ENCODE measurements at regions not wholly inside any gene's neighbourhood (a gene's known extent, or its start where the extent isn't known, plus 50 kb on each side); places are given as distances from the start of the nearest gene placed in this dataset.

DNA sequence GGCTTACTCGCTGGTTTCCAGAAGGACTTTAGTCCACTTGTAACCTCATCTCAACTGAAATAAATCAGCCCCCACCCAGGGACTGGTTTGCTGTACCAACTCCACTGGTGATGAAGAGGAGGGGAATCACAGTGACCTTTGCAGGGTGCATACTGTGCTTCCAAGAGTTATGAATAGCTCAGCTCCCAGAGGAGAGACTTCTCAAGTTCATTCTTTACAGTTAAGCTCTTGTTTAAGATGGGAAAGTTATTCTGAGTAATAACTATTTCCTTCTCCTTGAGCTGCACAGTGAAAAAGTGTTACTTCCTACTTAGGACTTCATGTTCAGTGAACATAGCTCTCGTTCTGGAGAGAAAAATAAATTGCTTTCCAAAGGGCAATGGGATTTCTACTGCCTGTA lies 166.5 kb upstream of the ECI2 start:
- Histone ChIP-seq H3K9me3 (replicated peaks in 1 of 3) (no peaks in the 10 kb centered on the region), H3K27ac (no peak overlapping the region), H3K36me3 (replicated peaks in 1 of 2) (no peaks in the 10 kb centered on the region), H3K4me3 (no peak overlapping the region), H3K27me3 (no peaks in the 10 kb centered on the region), H3K4me1 (replicated peaks in 1 of 2) (no peaks in the 10 kb centered on the region)
- DNase-seq = no peak
- WGBS, 4 donors = 58 to 83% (median 63%) methylated on average over 2 of the region's 2 CpGs
- no peak for TF ChIP-seq POLR2A (IDR thresholded peaks at IDR 0.05)
- TF ChIP-seq, protein P1, sequence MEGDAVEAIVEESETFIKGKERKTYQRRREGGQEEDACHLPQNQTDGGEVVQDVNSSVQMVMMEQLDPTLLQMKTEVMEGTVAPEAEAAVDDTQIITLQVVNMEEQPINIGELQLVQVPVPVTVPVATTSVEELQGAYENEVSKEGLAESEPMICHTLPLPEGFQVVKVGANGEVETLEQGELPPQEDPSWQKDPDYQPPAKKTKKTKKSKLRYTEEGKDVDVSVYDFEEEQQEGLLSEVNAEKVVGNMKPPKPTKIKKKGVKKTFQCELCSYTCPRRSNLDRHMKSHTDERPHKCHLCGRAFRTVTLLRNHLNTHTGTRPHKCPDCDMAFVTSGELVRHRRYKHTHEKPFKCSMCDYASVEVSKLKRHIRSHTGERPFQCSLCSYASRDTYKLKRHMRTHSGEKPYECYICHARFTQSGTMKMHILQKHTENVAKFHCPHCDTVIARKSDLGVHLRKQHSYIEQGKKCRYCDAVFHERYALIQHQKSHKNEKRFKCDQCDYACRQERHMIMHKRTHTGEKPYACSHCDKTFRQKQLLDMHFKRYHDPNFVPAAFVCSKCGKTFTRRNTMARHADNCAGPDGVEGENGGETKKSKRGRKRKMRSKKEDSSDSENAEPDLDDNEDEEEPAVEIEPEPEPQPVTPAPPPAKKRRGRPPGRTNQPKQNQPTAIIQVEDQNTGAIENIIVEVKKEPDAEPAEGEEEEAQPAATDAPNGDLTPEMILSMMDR (IDR thresholded peaks at IDR 0.05) = no peak
- intact Hi-C loops (cut with DNase I) = no loop called here

DNA sequence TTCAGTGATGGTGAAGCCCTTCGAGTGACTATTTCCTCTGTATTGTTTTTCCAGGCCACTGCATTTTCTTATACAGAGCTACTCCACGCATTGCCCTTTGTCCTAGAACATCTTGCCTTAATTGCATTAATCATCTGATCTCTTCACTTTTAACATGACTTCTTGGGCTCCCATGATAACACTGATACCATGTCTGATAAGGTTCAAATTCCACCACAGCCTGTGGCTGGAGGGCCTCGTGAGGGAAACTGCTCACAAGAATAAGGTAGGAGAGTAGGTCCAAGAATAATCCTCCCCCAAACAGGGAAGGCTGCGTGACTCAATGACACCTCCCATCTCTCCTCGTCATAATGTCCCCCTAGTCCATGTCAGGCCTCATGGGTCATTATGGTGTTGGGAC lies 165.5 kb upstream of the ECI2 start:
- intact Hi-C loops (cut with DNase I) = no loop called here
- 74 to 90% (median 88%) methylated on average over 5 of the region's 5 CpGs for WGBS, 4 donors
- Histone ChIP-seq H3K27ac (no peak overlapping the region), H3K4me1 (replicated peaks in 1 of 2) (no peaks in the 10 kb centered on the region), H3K9me3 (replicated peaks in 1 of 3) (no peaks in the 10 kb centered on the region), H3K4me3 (no peak overlapping the region), H3K36me3 (replicated peaks in 1 of 2) (no peaks in the 10 kb centered on the region), H3K27me3 (no peaks in the 10 kb centered on the region)
- no peak for DNase-seq
- TF ChIP-seq POLR2A (IDR thresholded peaks at IDR 0.05) = no peak
- TF ChIP-seq, protein P1 (IDR thresholded peaks at IDR 0.05) = no peak

DNA sequence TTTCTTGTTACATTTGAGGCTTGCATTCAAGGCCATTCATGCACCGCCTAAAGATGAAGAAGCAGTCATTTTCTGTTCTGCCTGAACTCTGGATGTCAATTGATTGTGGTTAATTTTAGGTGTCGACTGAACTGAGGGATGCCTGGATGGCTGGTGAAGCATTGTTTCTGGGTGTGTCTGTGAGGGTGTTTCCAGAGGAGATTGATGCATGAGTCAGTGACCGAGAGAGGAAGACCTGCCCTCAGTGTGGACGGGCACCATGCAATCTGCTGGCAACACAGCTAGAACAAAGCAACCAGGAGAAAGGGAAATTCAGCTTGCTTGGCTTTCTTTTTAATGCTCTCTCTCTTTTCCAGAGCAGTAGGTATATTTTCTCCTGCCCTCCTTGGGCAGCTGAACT lies 164.1 kb upstream of the ECI2 start:
- H3K4me3 ChIP-seq = no peak overlapping the region
- no peaks in the 10 kb centered on the region for H3K4me1 ChIP-seq (replicated peaks in 1 of 2)
- DNase-seq = no peak
- no peak overlapping the region for H3K27ac ChIP-seq
- 83 to 88% (median 85%) methylated on average over 4 of the region's 4 CpGs for WGBS, 4 donors
- no peaks in the 10 kb centered on the region for H3K36me3 ChIP-seq (replicated peaks in 1 of 2)
- TF ChIP-seq, protein P1 (IDR thresholded peaks at IDR 0.05) = no peak
- no peak for TF ChIP-seq POLR2A (IDR thresholded peaks at IDR 0.05)
- H3K27me3 ChIP-seq = no peaks in the 10 kb centered on the region
- no peaks in the 10 kb centered on the region for H3K9me3 ChIP-seq (replicated peaks in 1 of 3)
- intact Hi-C loops (cut with DNase I) = no loop called here

DNA sequence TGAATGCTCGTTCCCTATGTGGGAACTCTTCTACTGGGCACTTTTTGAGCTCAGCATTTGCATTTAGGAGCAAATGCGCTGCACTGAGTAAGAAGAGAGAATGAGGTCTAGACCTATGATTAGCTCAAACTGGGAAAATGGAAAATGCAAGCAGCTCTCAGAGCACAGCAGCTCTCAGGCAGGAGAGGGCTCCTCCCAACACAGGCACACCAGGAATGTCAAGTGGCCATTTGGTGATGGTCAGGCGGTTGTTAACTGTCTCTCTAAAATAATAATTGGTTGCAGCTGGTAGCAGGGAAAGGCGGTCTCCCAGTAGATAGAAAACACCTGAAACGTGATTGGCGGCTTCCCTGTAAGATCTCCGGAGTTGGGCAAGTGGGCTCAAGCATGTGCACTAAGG lies 162.0 kb upstream of the ECI2 start:
- intact Hi-C loops (cut with DNase I) = no loop called here
- 85 to 94% (median 88%) methylated on average over 7 of the region's 7 CpGs for WGBS, 4 donors
- TF ChIP-seq, protein P1 (IDR thresholded peaks at IDR 0.05) = no peak
- no peak for TF ChIP-seq POLR2A (IDR thresholded peaks at IDR 0.05)
- Histone ChIP-seq H3K36me3 (replicated peaks in 1 of 2) (no peaks in the 10 kb centered on the region), H3K27ac (no peak overlapping the region), H3K4me1 (replicated peaks in 1 of 2) (no peaks in the 10 kb centered on the region), H3K27me3 (no peaks in the 10 kb centered on the region), H3K9me3 (replicated peaks in 1 of 3) (no peaks in the 10 kb centered on the region), H3K4me3 (no peak overlapping the region)
- DNase-seq = no peak

Measured in adrenal gland (tissue), 9 donors.